A673 (cell line): ENCODE measurements at regions not wholly inside any gene's neighbourhood (a gene's known extent, or its start where the extent isn't known, plus 50 kb on each side); places are given as distances from the start of the nearest gene placed in this dataset.

Experiments used
- BruUV-seq: library from RNA; stranded (reverse); fragments of 400-500 nt; replicated peaks from 2 replicates; lab custom pipeline; 2021; lab: Mats Ljungman, UMichigan
- CTCF ChIA-PET: fragments of 300-600 bp; sonication (Branson Sonifier 250); formaldehyde crosslinking; loops from one replicate; lab custom pipeline; 2022; ENCODE audit warnings: antibody characterized with exemption; lab: Charles Lee
- POLR2A ChIA-PET: fragments of 300-600 bp; sonication (Branson Sonifier 250); formaldehyde crosslinking; loops from one replicate; lab custom pipeline; 2022; ENCODE audit warnings: antibody characterized with exemption; ENCODE audit not compliant: low non-redundant PET; lab: Charles Lee
- DNase-seq: peaks from one replicate; pipeline ENCODE4 v3.0.0-alpha.2; 2015; ENCODE audit warnings: low spot score
- H3K27ac ChIP-seq: fragments of 200-600 bp; sonication (generic); 2 replicates; pipeline ENCODE4 v1.5.1; 2016; ENCODE audit warnings: mixed run types, low read depth, mild to moderate bottlenecking, mixed read lengths, antibody characterized with exemption, low read length; ENCODE audit not compliant: poor library complexity, severe bottlenecking
- H3K27me3 ChIP-seq: fragments of 200-600 bp; sonication (generic); replicated peaks from 2 replicates; pipeline ENCODE4 v1.6.1; 2017; ENCODE audit warnings: mixed run types, low read depth, mild to moderate bottlenecking, mixed read lengths, antibody characterized with exemption, low read length; ENCODE audit not compliant: insufficient read depth, poor library complexity
- H3K36me3 ChIP-seq: fragments of 200-600 bp; sonication (generic); 2 replicates; pipeline ENCODE4 v1.6.1; 2016; ENCODE audit warnings: mixed run types, mild to moderate bottlenecking, mixed read lengths, antibody characterized with exemption, low read length; ENCODE audit not compliant: insufficient read depth, poor library complexity, severe bottlenecking
- H3K4me1 ChIP-seq: fragments of 200-600 bp; sonication (generic); 2 replicates; pipeline ENCODE4 v1.6.1; 2017; ENCODE audit warnings: mixed run types, mild to moderate bottlenecking, mixed read lengths, antibody characterized with exemption, low read length; ENCODE audit not compliant: insufficient read depth, poor library complexity, severe bottlenecking
- H3K4me3 ChIP-seq: fragments of 200-600 bp; sonication (generic); 2 replicates; pipeline ENCODE4 v1.5.1; 2016; ENCODE audit warnings: low read depth, mixed run types, mild to moderate bottlenecking, mixed read lengths, low read length; ENCODE audit not compliant: poor library complexity, severe bottlenecking
- H3K9me3 ChIP-seq: fragments of 200-600 bp; sonication (generic); 2 replicates; pipeline ENCODE4 v1.6.1; 2016; ENCODE audit warnings: mixed run types, low read depth, mild to moderate bottlenecking, mixed read lengths, antibody characterized with exemption, low read length; ENCODE audit not compliant: poor library complexity, severe bottlenecking
- EZH2 ChIP-seq: fragments of 200-600 bp; sonication (generic); IDR thresholded peaks from 2 replicates; pipeline ENCODE4 v1.6.1; 2017; ENCODE audit warnings: borderline replicate concordance, low read depth, mild to moderate bottlenecking, mixed read lengths, antibody characterized with exemption, low read length; ENCODE audit not compliant: poor library complexity, severe bottlenecking
- intact Hi-C: fragments of 100-400 bp; cut with micrococcal nuclease; formaldehyde crosslinking; loops from one replicate; pipeline ENCODE4 v1.10.0; 2022; ENCODE audit not compliant: unreplicated experiment
- TF ChIP-seq, protein P1 (sequence below): fragments of 300-800, 200-600 bp; sonication (generic); conservative IDR thresholded peaks from 2 replicates; pipeline ENCODE4 v1.5.1; 2017; ENCODE audit warnings: low read depth, mild to moderate bottlenecking, antibody characterized with exemption, low read length, moderate library complexity, mixed read lengths

DNA sequence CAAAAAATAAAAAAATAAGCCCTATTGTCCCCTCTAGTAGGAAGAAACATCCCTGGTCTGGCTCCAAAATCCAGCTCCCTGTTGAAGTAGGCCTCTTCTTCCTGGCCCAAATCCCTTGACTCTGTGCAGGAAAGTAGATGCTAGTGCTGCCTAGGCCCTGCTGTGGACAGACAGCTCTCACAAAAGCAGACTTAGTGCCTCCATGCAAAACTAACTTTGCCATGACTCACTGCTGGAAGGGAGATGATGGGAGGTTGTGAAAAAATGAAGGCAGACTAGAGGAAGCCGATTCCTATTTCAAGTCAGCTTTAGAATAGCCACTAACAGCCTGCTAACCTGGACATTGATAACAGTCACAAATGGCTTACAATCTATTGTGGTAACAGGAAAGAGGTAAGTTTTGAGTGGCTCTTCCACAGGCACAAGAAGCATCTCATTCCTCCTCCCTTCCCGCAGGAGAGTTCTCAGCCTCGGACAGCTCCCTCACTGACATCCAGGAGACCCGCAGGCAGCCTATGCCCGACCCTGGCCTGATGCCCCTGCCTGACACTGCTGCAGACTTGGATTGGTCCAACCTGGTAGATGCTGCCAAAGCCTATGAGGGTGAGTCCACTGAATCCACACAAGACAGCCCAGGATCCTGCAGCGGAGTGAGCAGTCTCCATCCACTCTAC lies 198.9 kb upstream of the RGS6 start:
- intact Hi-C loops = no loop called here
- H3K27ac ChIP-seq = no peak overlapping the region
- no peak overlapping the region for H3K4me3 ChIP-seq
- peaks cover 17% of the 10 kb centered on the region for H3K36me3 ChIP-seq
- H3K4me1 ChIP-seq = no peaks in the 10 kb centered on the region
- TF ChIP-seq EZH2 = no peak
- TF ChIP-seq, protein P1, sequence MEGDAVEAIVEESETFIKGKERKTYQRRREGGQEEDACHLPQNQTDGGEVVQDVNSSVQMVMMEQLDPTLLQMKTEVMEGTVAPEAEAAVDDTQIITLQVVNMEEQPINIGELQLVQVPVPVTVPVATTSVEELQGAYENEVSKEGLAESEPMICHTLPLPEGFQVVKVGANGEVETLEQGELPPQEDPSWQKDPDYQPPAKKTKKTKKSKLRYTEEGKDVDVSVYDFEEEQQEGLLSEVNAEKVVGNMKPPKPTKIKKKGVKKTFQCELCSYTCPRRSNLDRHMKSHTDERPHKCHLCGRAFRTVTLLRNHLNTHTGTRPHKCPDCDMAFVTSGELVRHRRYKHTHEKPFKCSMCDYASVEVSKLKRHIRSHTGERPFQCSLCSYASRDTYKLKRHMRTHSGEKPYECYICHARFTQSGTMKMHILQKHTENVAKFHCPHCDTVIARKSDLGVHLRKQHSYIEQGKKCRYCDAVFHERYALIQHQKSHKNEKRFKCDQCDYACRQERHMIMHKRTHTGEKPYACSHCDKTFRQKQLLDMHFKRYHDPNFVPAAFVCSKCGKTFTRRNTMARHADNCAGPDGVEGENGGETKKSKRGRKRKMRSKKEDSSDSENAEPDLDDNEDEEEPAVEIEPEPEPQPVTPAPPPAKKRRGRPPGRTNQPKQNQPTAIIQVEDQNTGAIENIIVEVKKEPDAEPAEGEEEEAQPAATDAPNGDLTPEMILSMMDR = no peak
- POLR2A ChIA-PET = no interaction called here
- H3K27me3 ChIP-seq = no peaks in the 10 kb centered on the region
- BruUV-seq = no TSS peak
- CTCF ChIA-PET = no interaction called here
- no peaks in the 10 kb centered on the region for H3K9me3 ChIP-seq
- no peak for DNase-seq

DNA sequence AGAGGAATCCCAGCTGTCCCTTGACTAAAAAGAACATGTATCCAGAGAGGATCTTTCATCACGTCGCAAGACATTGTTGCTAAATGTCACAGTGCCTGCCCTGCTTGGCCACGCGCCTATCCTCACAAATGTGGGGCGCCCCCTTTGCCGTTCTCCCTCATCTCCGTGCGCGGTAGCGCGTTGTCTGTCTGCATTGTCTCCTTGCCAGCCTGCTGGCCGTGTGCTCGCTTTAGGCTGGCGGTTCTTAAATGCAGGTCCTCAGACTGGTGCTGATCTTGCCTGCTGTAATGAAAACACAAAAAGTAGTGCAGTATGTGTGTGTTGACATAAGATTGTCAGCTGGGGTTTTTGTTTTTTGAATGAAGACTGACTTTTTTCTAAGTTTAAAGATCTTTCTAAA lies 198.2 kb upstream of the RGS6 start:
- TF ChIP-seq, protein P1 = no peak
- TF ChIP-seq EZH2 = no peak
- CTCF ChIA-PET = no interaction called here
- no peak for DNase-seq
- BruUV-seq = no TSS peak
- peaks cover 22% of the 10 kb centered on the region for H3K36me3 ChIP-seq
- H3K27me3 ChIP-seq = no peaks in the 10 kb centered on the region
- intact Hi-C loops = no loop called here
- POLR2A ChIA-PET = no interaction called here
- H3K4me1 ChIP-seq = peaks cover 5% of the 10 kb centered on the region
- no peak overlapping the region for H3K27ac ChIP-seq
- no peaks in the 10 kb centered on the region for H3K9me3 ChIP-seq
- no peak overlapping the region for H3K4me3 ChIP-seq

DNA sequence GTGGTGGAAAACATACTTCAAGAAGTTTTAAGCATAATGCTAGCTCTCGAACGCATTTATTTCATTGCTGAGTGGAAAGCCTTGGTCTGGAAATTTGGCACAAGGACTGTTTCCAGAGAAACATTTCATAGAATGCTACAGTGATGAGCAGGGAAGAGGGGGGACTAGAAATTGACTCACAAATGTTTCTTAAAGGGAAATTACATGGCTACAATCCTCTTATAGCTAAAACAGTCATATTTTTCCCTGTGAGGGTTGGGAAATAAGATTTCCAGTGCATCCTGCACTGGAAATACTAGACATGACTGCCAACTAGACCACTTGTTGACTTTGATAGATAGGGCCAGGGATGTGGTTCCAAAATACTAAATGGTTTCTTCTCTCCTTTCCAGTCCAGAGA lies 197.3 kb upstream of the RGS6 start:
- POLR2A ChIA-PET = no interaction called here

More for the DNA sequence above, 197.3 kb upstream of the RGS6 start:
- Histone ChIP-seq H3K9me3 (no peaks in the 10 kb centered on the region), H3K27ac (no peak overlapping the region), H3K36me3 (peaks cover 26% of the 10 kb centered on the region), H3K4me3 (no peak overlapping the region), H3K4me1 (peaks cover 14% of the 10 kb centered on the region), H3K27me3 (no peaks in the 10 kb centered on the region)
- TF ChIP-seq, protein P1 = no peak
- TF ChIP-seq EZH2 = no peak
- no TSS peak for BruUV-seq
- intact Hi-C loops = no loop called here
- CTCF ChIA-PET = no interaction called here
- DNase-seq = no peak
